HG03521 (cell line): ENCODE measurements at regions not wholly inside any gene's neighbourhood (a gene's known extent, or its start where the extent isn't known, plus 50 kb on each side); places are given as distances from the start of the nearest gene placed in this dataset.

Experiments used
- ATAC-seq: cut with Tn5 transposase; IDR thresholded peaks from one replicate; pipeline ENCODE4 v1.9.1; 2021; ENCODE audit warnings: mild to moderate bottlenecking, moderate library complexity; ENCODE audit not compliant: unreplicated experiment

DNA sequence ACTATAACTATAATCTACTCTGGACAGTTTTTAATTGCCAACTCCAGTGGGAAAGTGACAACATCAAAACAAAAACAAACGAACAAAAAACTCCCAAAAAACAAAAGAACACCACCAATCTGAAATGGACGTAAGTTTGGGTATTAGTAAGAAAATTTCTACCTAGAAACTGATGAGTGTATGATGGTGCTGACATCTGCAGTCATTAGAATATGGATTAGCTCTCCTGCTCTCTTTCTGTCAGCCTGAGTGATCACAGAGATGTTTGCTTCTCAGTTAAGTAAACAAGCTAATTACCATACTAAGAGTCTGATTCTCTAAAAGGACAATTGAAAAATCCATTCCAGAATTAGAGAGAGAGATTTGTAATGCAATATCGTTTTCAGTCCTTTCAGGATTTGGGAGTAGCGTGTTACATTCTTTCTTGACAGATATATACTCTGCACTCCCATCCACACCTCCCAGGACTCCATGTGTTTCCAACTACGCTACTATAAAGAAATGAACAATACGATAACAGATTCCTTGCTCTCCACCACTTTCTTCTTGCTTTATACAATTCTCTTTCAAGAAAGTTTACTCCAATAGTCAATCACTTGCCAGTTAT is 1347.4 kb upstream of the PIK3C3 start:
- ATAC-seq, result no peak

- ATAC-seq, result no peak
Observed at GRCh38 chr18:40606996-40607395, 1348.0 kb upstream of the PIK3C3 start.

DNA sequence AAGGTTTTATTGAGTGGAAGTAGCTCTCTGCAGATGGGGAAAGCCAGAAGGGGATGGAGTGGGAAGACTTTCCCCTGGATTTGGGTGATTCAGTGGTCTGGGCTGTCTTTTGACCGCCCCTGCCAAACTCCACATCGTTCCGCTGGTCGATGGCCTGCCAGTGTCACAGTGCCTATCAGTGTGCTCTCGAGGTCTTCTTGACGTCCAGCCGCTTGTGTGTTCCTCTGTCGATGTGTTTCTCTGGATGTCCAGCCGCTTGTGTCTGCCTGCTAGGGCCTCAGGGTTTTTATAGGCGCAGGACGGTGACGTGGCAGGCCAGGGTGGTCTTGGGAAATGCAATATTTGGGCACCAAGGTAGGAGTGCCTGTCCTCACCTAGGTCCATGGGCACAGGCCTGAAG is 1371.4 kb upstream of the PIK3C3 start:
- ATAC-seq, result no peak

- ATAC-seq, result no peak
Observed at GRCh38 chr18:40582105-40582504, 1372.9 kb upstream of the PIK3C3 start.

DNA sequence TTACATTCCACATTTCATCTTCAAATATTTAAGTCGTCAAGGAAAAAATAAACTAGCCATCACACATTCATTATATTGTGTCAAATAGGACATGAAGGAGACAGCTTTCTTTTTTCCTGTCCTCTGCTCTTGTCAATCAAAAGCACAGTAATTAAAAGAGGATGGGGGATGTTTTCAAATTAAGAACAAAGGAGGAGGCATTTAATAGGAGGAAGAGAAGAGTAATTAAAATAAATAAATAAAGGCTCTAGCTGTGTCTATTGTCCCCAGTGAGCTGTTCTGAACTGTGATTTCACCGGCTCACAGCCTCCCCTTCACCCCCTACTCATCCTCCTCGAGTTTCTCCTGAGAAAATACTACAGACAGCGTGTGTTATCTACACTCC is 1377.1 kb upstream of the PIK3C3 start:
- ATAC-seq, result no peak

GRCh38 chr18:40577239-40577980 is 1377.6 kb upstream of the PIK3C3 start:
- no peak for ATAC-seq

DNA sequence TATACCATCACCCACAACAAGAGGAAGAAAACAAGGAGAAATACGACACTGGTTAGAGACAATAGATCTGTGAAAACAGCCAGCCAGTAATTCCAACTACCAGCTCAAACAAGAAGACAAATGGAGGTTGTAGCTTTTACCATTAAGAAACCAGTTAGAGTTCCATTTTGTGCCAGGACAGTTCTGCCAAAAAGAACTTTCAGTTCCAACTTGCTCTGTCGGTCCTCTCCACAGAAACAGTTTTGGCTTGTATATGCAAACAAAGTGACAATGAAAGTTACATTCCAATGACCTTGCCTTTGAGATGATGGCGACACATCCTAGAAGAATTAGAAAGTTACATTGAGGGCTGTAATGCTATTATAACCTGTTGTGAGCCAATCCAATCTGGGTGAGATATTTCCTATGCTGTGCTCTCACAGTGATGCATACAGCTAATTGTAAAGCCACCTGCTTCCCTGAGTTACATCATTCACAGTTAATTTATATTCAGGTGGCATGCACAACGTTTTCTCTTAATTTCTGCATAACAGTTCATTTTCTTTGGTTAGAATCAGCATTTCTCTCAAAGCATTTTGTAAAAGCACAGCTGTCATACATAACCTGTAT is 1378.4 kb upstream of the PIK3C3 start:
- no peak for ATAC-seq

DNA sequence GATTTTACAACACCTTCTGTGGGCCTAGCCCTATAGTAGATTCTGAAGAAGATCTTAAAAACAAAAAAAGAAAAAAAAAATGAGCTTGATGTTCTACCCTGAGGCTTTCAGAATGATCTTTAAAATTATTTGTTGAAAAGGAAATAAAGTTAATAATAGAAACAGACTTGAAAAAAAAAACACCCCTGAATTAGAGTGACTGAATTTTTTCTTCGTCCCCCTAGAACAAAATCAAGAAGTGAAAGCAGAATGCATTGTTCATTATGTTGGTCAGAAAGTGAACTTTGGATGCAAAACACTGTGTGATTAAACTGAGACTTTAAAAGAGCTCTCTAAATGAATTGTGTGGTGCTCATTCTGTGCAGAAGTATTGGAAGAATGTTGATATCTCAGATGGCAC is 1384.4 kb upstream of the PIK3C3 start:
- no peak for ATAC-seq

DNA sequence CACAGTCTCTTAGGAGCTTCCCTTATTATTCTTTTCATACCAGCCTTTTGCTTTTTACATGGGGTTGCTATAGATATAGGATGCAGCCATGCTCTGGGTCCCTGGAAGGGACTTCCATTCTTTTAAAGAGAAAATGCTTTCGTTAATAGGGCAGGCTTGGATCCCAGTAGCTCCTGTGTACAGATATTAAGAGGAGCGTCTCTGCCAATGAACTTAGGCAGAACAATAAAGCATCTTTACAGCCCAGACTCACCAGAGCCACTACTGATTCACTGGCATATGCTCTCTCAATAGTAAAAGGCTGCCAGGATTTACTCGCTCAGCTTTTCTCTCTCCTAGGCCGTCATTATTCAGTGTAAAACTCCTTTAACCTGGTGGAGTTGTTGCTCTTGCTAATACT is 1385.4 kb upstream of the PIK3C3 start:
- no peak for ATAC-seq

DNA sequence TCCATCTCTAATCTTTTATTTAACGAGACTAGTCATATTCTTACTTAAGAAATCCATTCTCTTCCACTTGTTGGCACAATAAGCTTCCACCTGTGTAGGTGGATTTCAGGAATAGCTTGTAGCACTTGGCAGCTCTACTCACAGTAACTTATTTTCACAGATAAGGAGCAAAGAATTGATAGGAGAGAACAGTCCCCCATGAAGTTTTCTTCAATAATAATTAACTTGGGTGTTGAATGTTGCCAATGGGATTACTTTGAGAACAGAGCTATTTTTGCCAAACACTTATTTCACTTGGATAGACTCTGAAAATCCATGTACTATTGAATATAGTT is 1388.6 kb upstream of the PIK3C3 start:
- no peak for ATAC-seq

- ATAC-seq, result no peak
Observed at GRCh38 chr18:40565805-40566509, 1389.1 kb upstream of the PIK3C3 start.

DNA sequence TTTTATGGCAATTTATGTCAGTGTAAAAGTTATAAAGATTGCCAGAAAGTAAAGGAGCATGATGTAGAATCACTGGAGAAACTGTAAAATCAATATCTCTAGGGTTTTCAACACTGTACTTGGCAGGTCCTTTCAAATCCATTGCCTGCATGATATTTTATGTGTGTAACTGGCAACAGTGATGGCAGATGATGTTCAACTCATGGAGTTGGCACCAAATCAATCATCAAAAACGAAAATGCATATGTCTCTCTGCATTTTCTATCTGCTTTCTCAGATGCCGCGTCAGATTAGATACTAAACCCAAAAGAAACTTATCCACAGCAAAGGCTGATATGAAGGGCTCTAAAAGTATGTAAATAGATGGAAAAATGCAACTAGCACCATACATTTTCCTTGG is 1395.5 kb upstream of the PIK3C3 start:
- ATAC-seq, result no peak

DNA sequence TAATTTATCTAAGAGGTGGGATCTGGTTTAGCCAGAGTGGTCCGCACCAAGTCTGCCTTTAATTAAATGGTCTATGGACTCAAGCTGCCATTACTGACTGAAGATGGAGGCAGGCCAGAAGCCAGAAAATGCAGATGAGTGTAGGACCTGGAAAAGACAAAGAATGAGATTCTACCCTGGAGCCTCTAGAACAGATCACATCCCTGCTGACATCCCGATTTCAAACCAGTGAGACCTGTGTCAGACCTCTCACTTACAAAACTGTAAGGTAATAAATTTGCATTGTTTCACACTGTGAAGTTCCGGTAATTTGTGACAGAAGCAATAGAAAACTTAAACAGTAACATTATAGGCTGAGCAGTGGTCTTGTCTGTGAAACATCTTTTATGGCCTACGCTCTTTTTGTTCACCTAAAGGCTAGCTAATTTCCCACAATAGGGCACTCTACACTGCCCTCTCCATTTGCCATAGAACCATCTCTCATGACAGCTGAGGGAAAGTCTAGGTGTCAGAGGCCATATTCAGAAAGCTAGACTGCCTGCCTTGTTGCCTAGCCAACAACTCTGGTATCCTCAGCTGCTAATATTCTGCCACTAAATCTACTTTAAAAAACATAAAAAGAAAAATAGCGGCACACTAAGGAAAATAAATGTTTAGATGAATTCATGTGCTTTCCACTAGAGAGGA is 1396.2 kb upstream of the PIK3C3 start:
- no peak for ATAC-seq

DNA sequence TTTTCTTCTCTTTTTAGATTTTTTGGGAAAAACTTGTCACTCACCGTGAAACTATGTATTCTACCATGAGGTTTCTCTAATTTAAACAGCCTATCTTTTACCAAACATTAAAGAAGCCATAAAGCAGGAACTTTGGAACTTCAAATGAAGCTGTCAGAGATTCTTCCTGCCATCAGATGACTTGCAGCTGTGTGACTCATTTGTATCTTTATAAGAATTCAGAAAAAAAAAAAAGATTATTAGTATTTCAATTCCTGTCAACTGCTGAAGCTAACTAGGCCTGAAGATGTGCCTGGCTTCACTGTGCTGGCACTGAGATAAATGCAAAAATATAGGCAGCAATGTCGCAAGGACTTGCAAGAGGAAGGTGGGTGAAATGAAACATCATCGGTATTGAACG is 1399.1 kb upstream of the PIK3C3 start:
- no peak for ATAC-seq

GRCh38 chr18:40553029-40553428 is 1402.0 kb upstream of the PIK3C3 start:
- ATAC-seq, result no peak

DNA sequence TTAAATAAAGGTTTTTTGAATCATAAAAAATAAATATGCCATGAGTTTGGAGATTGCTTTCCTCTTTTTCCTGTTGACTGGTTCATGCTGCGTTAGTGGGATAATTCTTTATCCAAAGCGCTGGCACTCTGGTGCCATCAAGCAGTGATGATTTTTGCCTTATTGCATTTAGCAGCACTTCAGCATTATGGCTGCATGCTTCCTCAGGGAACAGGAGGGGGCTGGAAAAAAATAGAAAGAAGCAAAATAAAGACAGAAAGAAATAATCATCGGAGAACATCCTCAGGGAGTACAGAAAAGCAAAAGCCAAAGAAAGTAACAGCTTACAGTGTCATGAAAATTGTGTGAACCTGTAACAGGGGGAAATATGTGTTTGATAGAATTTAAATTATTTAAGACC is 1408.2 kb upstream of the PIK3C3 start:
- no peak for ATAC-seq

GRCh38 chr18:40534723-40535122 is 1420.3 kb upstream of the PIK3C3 start:
- no peak for ATAC-seq

GRCh38 chr18:40532046-40532445 is 1423.0 kb upstream of the PIK3C3 start:
- ATAC-seq, result no peak

DNA sequence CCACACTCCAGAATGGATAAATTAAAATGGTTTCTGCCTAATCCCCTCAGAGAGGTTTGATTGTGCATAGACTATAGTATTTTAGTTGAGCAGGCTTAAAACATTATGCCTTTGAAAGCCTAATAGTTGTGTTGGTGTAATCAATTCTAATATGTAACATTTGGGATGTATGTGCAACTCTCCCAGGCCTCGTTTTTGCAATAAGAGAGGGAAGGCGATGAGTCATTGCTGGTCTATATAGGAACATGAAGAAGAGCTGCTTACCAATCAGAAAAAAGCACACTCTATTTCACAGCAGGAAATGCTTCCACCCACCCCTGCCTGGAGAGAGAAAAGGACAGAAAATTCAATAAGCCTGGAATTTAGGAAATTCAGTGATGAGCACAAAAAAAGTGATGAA is 1424.0 kb upstream of the PIK3C3 start:
- ATAC-seq, result no peak

GRCh38 chr18:40529478-40529877 is 1425.6 kb upstream of the PIK3C3 start:
- ATAC-seq, result no peak

DNA sequence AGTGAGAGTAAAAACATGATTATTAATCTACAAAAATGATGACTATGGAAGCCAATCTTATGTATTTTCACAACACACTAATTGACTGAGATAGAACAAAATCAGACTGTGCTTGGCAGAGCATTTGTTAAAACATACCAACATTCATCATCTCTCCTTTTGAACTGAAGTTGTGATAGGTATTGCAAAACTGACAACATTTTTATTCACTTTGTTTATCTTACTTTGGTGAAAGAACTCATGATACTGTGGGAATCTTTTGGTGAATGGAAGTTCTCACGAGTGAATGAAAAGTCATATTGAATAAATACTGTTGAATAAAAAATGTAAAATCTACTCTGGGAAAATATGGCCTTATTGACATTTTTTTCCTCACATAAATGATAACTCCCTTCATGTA is 1430.2 kb upstream of the PIK3C3 start:
- ATAC-seq, result no peak
